Trophoblast cell (in vitro differentiated cells and primary cell): ENCODE measurements at regions not wholly inside any gene's neighbourhood (a gene's known extent, or its start where the extent isn't known, plus 50 kb on each side); places are given as distances from the start of the nearest gene placed in this dataset.

ENCODE experiments used
- DNase-seq, 2 donors: peaks; one replicate each; pipeline ENCODE4 v3.0.0-alpha.2; 2016
- H2AFZ ChIP-seq: 2 replicates; pipeline ENCODE4 v1.6.1; 2013; ENCODE audit warnings: low read length, moderate library complexity, mild to moderate bottlenecking; ENCODE audit not compliant: insufficient read depth, poor library complexity
- H2AK5ac ChIP-seq: 2 replicates; pipeline ENCODE4 v1.6.1; 2013; ENCODE audit warnings: mild to moderate bottlenecking, low read length
- H2BK120ac ChIP-seq: 2 replicates; pipeline ENCODE4 v1.6.1; 2013; ENCODE audit warnings: low read length, mild to moderate bottlenecking, moderate library complexity; ENCODE audit not compliant: insufficient read depth, poor library complexity
- H2BK12ac ChIP-seq: 2 replicates; pipeline ENCODE4 v1.6.1; 2013; ENCODE audit warnings: mild to moderate bottlenecking, low read length, moderate library complexity
- H2BK5ac ChIP-seq: 2 replicates; pipeline ENCODE4 v1.6.1; 2013; ENCODE audit warnings: low read length, low read depth, moderate library complexity, mild to moderate bottlenecking; ENCODE audit not compliant: poor library complexity
- H3K14ac ChIP-seq: 2 replicates; pipeline ENCODE4 v1.6.1; 2013; ENCODE audit warnings: mild to moderate bottlenecking, low read length
- H3K18ac ChIP-seq: 2 replicates; pipeline ENCODE4 v1.6.1; 2013; ENCODE audit warnings: mild to moderate bottlenecking, low read length
- H3K23ac ChIP-seq: 2 replicates; pipeline ENCODE4 v1.6.1; 2013; ENCODE audit warnings: low read length
- H3K27ac ChIP-seq: 2 replicates; pipeline ENCODE4 v1.5.1; 2013; ENCODE audit warnings: low read depth, mild to moderate bottlenecking, inconsistent platforms, low read length, moderate library complexity
- H3K27me3 ChIP-seq: 2 replicates; pipeline ENCODE4 v1.6.1; 2013; ENCODE audit warnings: inconsistent platforms, mild to moderate bottlenecking, low read length, moderate library complexity; ENCODE audit not compliant: insufficient read depth
- H3K36me3 ChIP-seq, 2 experiments: 1 replicate in 1 of 2; 2 replicates in 1 of 2; pipeline ENCODE4 v1.6.1; 2013; ENCODE audit warnings: low read length in 2 of 2, mild to moderate bottlenecking in 2 of 2, moderate library complexity in 1 of 2; ENCODE audit not compliant: insufficient read depth in 2 of 2, control insufficient read depth in 1 of 2
- H3K4ac ChIP-seq: 2 replicates; pipeline ENCODE4 v1.6.1; 2013; ENCODE audit warnings: low read depth, mild to moderate bottlenecking, low read length, moderate library complexity
- H3K4me1 ChIP-seq, 2 experiments: 1 replicate in 1 of 2; 2 replicates in 1 of 2; pipeline ENCODE4 v1.6.1; 2013; ENCODE audit warnings: low read length in 2 of 2, mild to moderate bottlenecking in 2 of 2, moderate library complexity in 1 of 2; ENCODE audit not compliant: insufficient read depth in 2 of 2, control insufficient read depth in 1 of 2
- H3K4me2 ChIP-seq: 2 replicates; pipeline ENCODE4 v1.6.1; 2013; ENCODE audit warnings: inconsistent platforms, mild to moderate bottlenecking, low read length, moderate library complexity
- H3K4me3 ChIP-seq: 2 replicates; pipeline ENCODE4 v1.5.1; 2013; ENCODE audit warnings: mild to moderate bottlenecking, low read depth, low read length, inconsistent platforms
- H3K79me1 ChIP-seq: one replicate; pipeline ENCODE4 v1.6.1; 2013; ENCODE audit warnings: low read length
- H3K79me2 ChIP-seq: 2 replicates; pipeline ENCODE4 v1.6.1; 2013; ENCODE audit warnings: low read length, mild to moderate bottlenecking; ENCODE audit not compliant: control insufficient read depth, insufficient read depth, poor library complexity
- H3K9ac ChIP-seq: 2 replicates; pipeline ENCODE4 v1.6.1; 2013; ENCODE audit warnings: mild to moderate bottlenecking, low read length
- H3K9me3 ChIP-seq: 2 replicates; pipeline ENCODE4 v1.6.1; 2013; ENCODE audit warnings: low read depth, mild to moderate bottlenecking, control low read depth, inconsistent platforms, low read length; ENCODE audit not compliant: insufficient read depth
- H4K12ac ChIP-seq: 2 replicates; pipeline ENCODE4 v1.6.1; 2013; ENCODE audit warnings: low read depth, mild to moderate bottlenecking, low read length, moderate library complexity
- H4K8ac ChIP-seq: 2 replicates; pipeline ENCODE4 v1.6.1; 2013; ENCODE audit warnings: low read depth, mild to moderate bottlenecking, low read length, moderate library complexity
- H4K91ac ChIP-seq: one replicate; pipeline ENCODE4 v1.6.1; 2013; ENCODE audit warnings: low read depth, mild to moderate bottlenecking, low read length, moderate library complexity
- WGBS: extraction: QIAGEN DNeasy Blood & Tissue Kit; methylation state at CpG from one replicate; pipeline ENCODE4 v1.1.7; 2013; ENCODE audit warnings: missing lambda C conversion rate; ENCODE audit not compliant: insufficient read length, insufficient coverage; ENCODE audit errors: extremely low coverage; 5-methylcytosine and 5-hydroxymethylcytosine counted together

GRCh38 chr1:218938259-218938658 lies 235.4 kb upstream of the LYPLAL1 start:
- no peaks in the 10 kb centered on the region for H3K27me3 ChIP-seq
- no peak overlapping the region for H4K8ac ChIP-seq
- no peak for DNase-seq
- H3K79me2 ChIP-seq, result no peaks in the 10 kb centered on the region
- no peak overlapping the region for H3K23ac ChIP-seq
- H3K18ac ChIP-seq, result no peak overlapping the region
- no peaks in the 10 kb centered on the region for H3K79me1 ChIP-seq
- H2BK12ac ChIP-seq, result no peak overlapping the region
- no peak overlapping the region for H2AK5ac ChIP-seq
- no CpG with 5 or more reads among the region's 1 CpG for WGBS
- no peak overlapping the region for H2BK120ac ChIP-seq
- H2BK5ac ChIP-seq, result no peak overlapping the region
- H3K36me3 ChIP-seq, result no peaks in the 10 kb centered on the region
- H3K4ac ChIP-seq, result no peak overlapping the region
- no peak overlapping the region for H3K4me2 ChIP-seq
- H3K4me3 ChIP-seq, result no peak overlapping the region
- no peak overlapping the region for H2AFZ ChIP-seq
- H3K9ac ChIP-seq, result no peak overlapping the region
- H4K91ac ChIP-seq, result no peak overlapping the region
- H3K9me3 ChIP-seq, result no peaks in the 10 kb centered on the region
- H3K4me1 ChIP-seq, result no peaks in the 10 kb centered on the region
- no peak overlapping the region for H3K14ac ChIP-seq
- H3K27ac ChIP-seq, result no peak overlapping the region
- no peak overlapping the region for H4K12ac ChIP-seq

GRCh38 chr1:218939095-218939494 lies 234.6 kb upstream of the LYPLAL1 start:
- WGBS, result no CpG with 5 or more reads among the region's 3 CpGs
- no peaks in the 10 kb centered on the region for H3K27me3 ChIP-seq
- no peak for DNase-seq
- no peaks in the 10 kb centered on the region for H3K36me3 ChIP-seq
- H3K4me1 ChIP-seq, result no peaks in the 10 kb centered on the region
- H3K4ac ChIP-seq, result no peak overlapping the region
- no peak overlapping the region for H4K8ac ChIP-seq
- no peak overlapping the region for H3K4me2 ChIP-seq
- H2BK120ac ChIP-seq, result no peak overlapping the region
- no peak overlapping the region for H4K12ac ChIP-seq
- H3K23ac ChIP-seq, result no peak overlapping the region
- H2AFZ ChIP-seq, result no peak overlapping the region
- no peak overlapping the region for H2BK12ac ChIP-seq
- H3K9ac ChIP-seq, result no peak overlapping the region
- no peak overlapping the region for H4K91ac ChIP-seq
- H3K9me3 ChIP-seq, result no peaks in the 10 kb centered on the region
- no peaks in the 10 kb centered on the region for H3K79me1 ChIP-seq
- H2AK5ac ChIP-seq, result no peak overlapping the region
- H3K4me3 ChIP-seq, result no peak overlapping the region
- H3K79me2 ChIP-seq, result no peaks in the 10 kb centered on the region
- H3K18ac ChIP-seq, result no peak overlapping the region
- H3K27ac ChIP-seq, result no peak overlapping the region
- no peak overlapping the region for H3K14ac ChIP-seq
- H2BK5ac ChIP-seq, result no peak overlapping the region

GRCh38 chr1:218942431-218942830 lies 231.2 kb upstream of the LYPLAL1 start:
- Histone ChIP-seq H2BK5ac (no peak overlapping the region), H3K18ac (no peak overlapping the region), H2AFZ (no peak overlapping the region), H2AK5ac (no peak overlapping the region), H3K4me2 (no peak overlapping the region), H3K36me3 (no peaks in the 10 kb centered on the region), H3K9me3 (no peaks in the 10 kb centered on the region), H3K14ac (no peak overlapping the region), H4K8ac (no peak overlapping the region), H3K4ac (no peak overlapping the region), H4K12ac (no peak overlapping the region), H4K91ac (no peak overlapping the region), H2BK120ac (no peak overlapping the region), H3K27ac (no peak overlapping the region), H3K4me3 (no peak overlapping the region), H3K9ac (no peak overlapping the region), H3K27me3 (no peaks in the 10 kb centered on the region), H3K4me1 (no peaks in the 10 kb centered on the region), H3K79me2 (no peaks in the 10 kb centered on the region), H3K23ac (no peak overlapping the region), H3K79me1 (no peaks in the 10 kb centered on the region), H2BK12ac (no peak overlapping the region)
- no peak for DNase-seq
- no CpG with 5 or more reads among the region's 5 CpGs for WGBS

- no peak for DNase-seq
- Histone ChIP-seq H3K4me2 (no peak overlapping the region), H3K4me3 (no peak overlapping the region), H3K79me1 (no peaks in the 10 kb centered on the region), H3K27ac (no peak overlapping the region), H3K79me2 (no peaks in the 10 kb centered on the region), H3K27me3 (no peaks in the 10 kb centered on the region), H3K4ac (no peak overlapping the region), H3K4me1 (no peaks in the 10 kb centered on the region), H3K23ac (no peak overlapping the region), H4K91ac (no peak overlapping the region), H3K14ac (no peak overlapping the region), H2BK12ac (no peak overlapping the region), H2AFZ (no peak overlapping the region), H3K18ac (no peak overlapping the region), H2BK120ac (no peak overlapping the region), H2AK5ac (no peak overlapping the region), H2BK5ac (no peak overlapping the region), H4K12ac (no peak overlapping the region), H3K36me3 (no peaks in the 10 kb centered on the region), H3K9me3 (no peaks in the 10 kb centered on the region), H4K8ac (no peak overlapping the region), H3K9ac (no peak overlapping the region)
- WGBS, result no CpG with 5 or more reads among the region's 2 CpGs
These were observed 230.3 kb upstream of the LYPLAL1 start for GRCh38 chr1:218943371-218943770.
